Hematopoietic multipotent progenitor cell treated with erythropoietin and hydrocortisone succinate and interleukin-3 and kit ligand, for 17 days (in vitro differentiated cells): ENCODE measurements at regions not wholly inside any gene's neighbourhood (a gene's known extent, or its start where the extent isn't known, plus 50 kb on each side); places are given as distances from the start of the nearest gene placed in this dataset.
A peak's percentile ranks its signal among the peaks of the same experiment; 100 is the strongest.

ENCODE experiments used
- DNase-seq: peaks from one replicate; pipeline ENCODE4 v3.0.0-alpha.2; 2015; ENCODE audit warnings: low spot score

DNA sequence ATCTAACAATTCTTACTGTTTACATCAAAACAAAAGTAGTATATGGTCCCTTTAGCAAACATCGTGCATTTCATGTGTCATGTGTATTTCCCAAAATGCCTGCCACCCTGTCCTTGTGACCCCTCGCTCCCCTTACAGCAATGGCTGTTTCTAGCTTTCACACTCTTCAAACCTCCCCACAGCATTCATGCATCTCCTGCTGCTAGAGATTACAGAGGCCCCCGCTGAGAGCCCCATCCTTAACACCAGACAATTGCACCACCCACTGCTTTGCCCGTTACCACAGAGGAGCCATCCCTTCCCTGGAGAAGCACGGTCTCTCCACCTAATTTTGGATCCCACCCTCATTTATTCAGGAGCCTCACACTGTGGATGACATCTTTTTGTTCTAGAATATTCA lies 149.7 kb upstream of the IRX4 start:
- no peak for DNase-seq

DNA sequence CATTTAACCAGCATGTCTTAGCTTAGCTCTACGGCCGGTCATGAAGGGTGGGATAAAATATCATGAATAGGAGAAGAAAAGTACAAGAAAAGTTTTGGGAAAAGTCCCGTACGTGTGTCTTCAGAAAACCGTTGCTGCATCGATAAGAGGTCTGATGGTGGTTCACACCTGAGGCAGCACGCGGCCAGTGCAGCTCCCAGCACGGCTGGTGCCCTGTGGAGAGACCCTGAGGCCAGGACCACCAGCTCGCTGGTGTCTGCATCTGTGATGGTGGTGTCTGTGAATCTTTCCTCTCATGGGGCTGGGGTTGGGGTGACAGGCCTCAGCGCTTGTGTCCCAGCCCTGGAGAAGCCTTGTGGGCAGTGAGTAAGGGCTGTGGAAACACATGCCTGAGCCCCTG lies 148.9 kb upstream of the IRX4 start:
- no peak for DNase-seq

DNA sequence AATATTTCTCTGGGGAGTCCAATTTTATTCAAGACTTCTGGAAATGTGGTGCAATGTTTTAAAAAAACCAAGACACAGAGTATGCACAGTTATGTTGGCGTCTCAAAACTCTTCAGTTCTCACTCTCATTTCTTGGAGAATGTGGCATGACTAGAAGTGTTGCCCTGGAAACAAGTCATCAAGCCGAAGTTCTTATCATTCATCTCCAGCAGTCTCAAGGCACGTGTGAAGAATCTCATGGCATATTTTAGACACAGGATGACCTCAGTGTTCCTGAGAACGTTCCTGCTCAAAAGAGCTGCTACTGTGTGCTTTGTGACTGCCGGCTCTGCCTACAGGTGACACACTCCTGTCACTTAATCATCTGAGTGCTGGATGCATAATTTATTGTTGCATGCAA lies 147.4 kb upstream of the IRX4 start:
- no peak for DNase-seq

DNA sequence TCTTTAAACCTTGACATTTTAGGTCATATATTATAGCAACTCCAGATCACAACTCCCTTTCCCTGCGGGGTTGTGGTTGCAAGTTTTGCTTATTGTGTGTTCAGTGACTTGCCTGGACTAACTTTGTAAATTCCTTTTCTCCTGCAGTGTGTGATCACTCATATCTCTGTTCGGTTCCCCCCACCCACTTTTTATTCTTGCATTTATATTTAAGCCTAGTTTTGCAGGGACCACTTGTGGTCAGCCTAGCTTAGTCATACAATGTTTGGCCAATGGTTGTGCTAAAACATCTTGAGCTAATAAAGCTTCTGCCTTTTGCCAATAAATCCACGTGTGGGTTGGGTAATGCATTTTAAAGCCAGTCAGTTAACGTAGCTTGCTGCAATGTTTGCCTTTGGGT lies 146.5 kb upstream of the IRX4 start:
- no peak for DNase-seq

DNA sequence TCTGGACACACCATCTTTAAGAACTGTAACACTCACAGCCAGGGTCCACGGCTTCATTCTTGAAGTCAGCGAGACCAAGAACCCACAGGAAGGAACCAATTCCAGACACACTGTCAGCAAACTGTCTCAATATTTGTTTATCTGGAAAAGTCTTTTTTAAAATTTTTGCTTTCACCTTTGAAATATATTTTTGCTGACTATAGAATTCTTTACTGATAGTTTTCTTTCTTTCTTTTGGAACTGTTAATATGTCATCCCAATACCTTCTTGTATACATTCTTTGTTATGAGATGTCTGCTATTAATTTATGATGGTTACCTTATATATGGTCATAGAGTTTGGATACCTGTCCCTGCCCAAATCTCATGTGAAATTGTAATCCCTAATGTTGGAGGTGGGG lies 145.1 kb upstream of the IRX4 start:
- no peak for DNase-seq

DNA sequence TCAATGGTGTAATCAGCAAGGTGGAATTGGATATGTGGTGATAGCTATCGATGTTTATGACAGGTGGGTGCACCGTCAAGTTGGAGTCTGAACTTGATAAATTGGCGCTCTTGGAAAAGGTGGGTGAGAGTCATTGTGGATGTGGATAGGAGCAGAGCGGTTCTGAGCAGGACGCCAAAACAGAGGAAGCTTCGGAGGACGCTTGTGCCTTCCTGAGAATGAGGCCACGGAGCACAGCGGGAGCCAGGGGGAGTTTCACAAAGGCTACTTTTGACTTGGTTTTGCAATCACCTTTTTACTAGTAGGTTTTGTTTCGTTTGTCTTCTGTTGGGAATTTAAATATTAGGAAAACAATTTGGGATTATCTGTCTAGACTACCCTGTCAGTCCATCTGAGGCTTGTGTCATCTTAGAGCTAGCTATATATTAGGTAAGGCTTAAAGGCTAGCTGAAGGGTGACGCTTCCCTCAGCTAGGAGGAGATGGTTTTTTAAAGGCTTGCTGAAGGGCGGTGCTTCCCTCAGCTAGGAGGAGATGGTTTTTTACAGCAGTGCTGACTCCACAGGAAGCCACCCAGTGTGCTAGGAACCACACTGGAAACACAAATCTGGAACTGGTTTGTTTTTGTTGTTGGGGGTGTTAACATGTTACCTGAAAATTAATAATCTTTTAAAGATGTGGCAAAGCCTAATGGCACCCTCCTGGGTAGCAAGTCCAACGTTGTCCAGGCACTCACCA lies 142.4 kb upstream of the IRX4 start:
- DNase-seq = no peak

DNA sequence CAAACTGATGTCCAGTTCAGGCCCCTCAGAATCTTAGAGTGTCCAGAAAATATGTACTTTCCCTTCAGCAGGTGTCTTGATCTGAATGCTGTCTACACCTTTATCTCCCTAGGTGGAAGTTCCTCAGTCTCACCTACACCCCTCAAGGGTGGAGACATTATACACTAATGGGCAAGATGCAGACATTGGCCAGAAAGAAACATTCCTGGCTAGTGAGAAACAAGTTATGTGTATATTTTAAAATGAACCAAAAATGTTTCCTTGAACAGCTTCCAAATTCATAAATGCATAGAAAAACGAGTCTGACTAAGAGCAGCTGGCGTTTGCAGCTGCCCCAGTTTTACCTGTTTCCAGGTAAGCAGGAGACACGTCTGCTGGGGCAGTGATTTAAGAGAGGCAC lies 140.5 kb upstream of the IRX4 start:
- DNase-seq = no peak

DNA sequence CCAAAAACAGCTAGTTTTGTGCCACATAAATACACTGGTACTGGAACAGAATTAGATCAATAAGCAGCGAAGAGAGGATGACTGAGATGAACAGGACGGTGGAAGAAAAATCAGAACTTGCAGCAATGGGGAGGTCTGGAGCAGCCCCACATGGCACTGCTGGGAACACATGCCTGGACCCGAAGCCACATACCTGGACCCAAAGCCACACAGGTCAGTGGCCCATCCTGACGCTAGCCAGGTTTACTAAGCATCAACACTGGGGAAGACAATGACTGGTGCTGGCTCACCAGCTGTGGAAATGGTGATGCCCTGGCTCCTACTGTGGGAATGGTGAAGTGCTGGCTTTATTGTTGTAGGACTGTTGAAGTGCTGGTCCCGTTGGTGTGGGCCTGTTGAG lies 139.7 kb upstream of the IRX4 start:
- no peak for DNase-seq

DNA sequence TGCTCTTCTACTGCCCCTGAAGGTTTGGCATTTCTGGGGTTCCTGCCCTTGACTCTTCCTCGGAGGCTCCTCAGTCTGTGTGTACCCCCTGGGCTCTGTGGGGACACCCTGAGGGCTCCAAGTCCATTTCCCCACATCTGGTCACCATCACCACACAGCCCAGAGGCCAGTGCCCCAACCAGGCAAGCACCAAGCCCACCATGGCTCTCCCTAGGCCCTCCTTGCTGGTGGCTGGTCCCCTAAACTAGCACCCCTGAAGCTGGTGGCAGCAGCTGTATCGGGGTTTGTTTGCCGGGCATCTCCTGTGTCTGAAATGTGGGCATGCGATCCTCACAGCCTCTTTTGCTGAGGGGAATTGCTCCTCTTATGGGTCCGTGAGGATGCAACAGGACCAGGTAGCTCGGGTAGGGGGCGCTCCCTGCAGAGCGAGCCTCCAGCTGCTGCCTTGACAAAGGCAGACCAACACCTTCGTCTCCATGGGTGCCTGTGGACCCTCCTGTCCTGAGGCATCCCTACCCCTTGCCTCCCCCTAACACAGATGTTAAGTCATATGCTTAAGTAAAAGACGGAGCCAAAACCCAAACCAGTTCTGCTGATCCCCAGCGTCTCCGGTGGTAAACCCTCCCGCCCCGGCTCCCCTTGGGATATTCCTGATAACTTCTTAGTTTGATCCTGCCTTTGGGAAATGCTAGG lies 138.9 kb upstream of the IRX4 start:
- DNase-seq = no peak

DNA sequence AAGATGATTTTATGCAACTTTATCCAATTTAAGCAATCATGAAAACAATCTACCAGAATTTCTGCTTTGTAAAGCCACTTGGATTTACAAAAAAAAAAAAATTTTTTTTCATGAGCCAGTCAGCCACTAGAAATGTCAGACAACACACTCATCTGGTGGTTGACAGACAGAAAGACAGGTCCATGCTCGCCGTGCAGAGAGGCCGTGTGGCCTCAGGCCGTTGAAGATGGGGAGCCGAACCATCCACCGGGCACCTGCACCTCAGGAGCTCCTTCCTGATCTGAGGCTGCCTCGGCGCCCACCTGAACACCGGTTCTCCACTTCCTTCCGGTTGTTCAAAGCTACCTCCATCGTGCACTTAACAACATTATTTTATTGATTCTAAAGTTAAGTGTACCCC lies 138.0 kb upstream of the IRX4 start:
- no peak for DNase-seq

DNA sequence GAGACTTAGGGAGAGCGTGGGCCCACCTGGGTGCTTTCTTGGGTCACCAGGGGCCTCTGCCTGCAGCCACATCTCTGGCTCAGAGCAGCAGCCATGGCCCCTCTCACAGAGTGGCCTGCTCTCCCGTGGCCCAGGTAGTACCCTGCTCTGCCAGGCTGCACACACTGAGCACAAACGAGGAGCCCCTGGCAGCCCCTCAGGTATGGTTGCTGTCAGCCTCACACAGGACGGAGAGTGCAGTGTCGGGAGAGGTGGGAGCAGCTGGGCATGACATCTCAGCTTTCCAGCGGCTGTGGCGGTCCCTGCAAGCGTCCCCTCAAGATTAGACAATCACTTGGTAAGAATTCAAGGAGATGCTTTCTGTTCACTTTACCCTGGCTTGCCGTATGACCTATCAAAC lies 137.0 kb upstream of the IRX4 start:
- DNase-seq = no peak

DNA sequence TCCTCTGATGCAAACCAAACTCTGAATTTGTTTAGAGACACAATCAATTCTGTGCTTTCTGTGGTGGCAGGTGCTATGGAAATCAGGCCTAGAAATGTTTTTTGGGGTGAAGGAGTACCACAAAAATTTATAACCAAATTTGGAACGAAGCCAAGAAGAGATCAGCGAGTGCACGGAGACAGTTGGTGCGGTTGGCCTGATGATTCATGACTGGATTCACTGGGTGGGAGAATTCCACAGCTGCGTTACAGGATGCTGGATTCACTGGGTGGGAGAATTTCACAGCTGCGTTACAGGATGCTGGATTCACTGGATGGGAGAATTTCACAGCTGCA lies 135.6 kb upstream of the IRX4 start:
- DNase-seq = no peak

DNA sequence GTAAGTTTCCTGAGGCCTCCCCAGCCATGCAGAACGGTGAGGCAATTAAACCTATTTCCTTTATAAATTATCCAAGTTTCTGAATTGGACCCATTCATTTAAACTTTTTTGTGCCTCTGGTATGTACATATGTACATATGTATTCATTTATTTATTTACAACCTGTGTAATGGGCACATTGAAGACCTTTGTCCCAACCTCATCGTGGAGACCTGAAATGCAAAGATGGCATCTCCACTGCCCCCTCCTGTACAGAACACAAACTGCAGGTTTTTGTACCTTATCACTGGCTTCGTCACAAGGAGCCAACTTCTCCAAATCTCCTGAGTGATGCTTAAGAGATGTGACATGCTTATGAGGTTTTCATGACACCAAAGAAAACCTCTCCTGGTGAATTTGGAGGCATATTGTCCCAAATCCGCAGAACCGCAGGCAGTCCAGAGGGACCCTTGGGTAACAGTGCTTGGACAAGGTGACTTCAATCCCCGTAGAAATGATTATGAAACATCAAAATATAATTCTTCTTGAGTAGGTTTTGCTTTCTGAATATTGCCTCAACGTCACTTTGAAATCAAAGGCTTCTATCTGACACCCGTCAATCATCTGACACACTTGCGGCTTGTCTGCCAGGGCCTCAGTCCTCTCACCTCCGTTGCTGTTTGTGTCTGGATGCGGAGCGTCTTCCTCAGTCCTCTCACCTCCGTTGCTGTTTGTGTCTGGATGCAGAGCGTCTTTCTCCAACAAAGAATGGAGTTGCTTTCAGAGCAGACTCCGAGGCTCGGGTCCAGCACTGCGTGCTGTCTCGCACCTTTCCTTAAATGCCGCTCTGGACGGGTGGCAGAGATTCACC lies 135.0 kb upstream of the IRX4 start:
- peak; percentile 10 for DNase-seq

DNA sequence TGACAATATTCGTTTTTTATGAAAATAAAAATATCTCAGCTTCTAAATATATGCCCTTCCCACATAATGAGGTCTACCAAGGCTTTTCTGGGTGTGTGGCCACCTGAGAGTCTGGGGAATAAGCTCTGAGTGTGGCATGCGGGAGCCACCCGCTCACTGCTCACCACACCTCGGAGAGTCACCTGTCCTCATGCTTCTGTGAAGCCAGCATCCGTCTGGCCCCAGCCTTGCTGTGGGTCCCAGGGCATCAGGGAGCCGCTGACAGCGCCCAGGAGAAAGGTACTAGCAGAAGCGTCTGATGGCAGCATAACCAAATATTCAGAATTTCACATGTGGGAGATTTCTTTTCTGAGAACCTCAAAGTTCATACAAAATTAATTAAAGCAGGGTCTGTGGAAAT lies 133.2 kb upstream of the IRX4 start:
- DNase-seq = no peak

DNA sequence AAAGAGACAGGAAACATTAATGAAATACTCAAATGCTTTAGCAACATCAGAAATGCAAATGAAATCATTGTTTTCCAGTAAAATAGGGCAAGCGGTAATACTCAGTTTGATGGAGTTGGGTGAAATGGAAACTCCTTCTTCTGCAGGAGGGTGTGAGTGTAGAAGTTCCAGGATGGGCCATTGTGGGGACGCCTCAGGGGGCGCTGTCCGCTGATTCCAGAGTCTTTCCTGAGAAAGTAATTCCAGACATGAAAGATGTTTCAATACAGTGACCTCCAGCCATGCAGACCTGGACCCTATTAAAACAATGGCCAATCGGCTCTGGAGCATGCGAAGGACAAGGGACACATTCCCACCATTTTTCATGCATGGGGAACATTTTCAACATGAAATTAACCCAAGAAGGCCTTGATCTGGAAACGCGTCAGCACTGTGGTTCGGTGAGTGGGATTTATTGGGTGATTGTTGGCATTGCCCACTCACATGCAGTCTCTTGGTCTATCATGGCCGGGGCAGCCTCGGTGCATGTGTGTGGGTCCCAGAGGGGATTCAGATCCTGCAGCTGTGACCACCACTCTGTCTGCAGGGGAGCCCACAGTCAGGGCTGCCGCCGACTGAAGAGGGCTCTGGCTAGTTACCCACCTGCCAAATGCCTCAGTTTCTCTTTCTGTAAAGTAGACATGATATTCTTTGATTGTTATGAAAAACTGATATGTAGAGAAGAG lies 132.6 kb upstream of the IRX4 start:
- no peak for DNase-seq

DNA sequence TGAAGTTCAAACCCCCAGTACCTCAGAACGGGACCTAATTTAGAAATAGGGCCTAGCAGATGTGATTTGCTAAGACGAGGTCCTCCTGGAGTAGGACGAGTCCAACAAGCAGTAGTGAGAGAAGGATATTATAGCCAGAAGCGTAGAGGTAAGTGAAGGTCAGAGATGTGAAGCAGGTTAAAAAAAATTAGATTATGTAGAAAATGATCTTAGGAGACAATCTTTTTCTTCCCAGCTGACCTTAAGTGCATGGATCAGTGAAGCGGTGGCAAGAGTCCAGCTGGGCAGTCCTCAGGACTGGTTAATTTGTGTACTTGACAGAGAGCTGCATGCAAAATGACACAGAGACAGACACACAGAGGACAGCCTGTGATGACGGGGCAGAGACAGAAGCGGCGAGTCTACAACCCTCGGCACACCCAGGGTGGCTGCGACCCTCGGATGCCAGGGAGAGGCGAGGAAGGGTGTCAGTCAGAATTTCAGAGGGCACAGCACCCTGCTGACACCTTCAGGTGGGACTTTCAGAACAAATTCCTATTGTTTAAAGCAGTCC lies 131.4 kb upstream of the IRX4 start:
- DNase-seq = no peak

DNA sequence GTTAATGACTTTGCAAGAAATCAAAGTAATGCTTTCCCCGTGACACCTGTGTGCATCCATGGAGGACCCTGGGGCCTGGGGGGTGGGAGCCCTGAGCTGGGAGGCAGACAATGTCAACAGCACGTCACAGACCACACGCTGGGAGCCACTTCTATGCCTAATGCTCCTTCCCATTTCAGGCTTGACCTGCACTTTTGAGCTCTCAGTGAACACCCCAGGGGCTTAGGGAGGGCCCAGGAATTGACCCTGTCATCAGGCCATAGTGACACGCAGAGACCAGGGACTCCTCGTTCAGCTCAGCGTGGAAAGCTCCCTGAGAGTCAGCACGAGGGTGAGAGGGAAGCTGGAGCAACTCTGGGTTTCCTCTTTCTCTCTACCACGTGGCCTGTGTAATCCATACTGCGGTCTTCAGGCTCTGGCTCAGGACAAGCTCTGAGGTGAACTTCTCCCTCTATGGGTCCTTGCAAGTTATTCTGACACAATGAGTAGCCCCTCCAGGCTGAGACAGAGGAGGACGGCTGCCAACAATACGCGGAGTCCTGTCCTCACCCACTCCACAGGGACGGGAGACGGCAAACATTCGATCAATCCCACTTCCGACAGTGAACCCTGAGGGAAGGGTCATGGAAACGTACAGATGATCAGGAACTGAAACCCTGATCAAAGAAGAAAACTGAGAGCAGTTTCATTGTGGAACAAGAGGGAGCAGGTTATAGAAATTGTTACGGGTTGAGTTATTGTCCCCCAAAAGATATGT lies 130.8 kb upstream of the IRX4 start:
- DNase-seq = no peak

DNA sequence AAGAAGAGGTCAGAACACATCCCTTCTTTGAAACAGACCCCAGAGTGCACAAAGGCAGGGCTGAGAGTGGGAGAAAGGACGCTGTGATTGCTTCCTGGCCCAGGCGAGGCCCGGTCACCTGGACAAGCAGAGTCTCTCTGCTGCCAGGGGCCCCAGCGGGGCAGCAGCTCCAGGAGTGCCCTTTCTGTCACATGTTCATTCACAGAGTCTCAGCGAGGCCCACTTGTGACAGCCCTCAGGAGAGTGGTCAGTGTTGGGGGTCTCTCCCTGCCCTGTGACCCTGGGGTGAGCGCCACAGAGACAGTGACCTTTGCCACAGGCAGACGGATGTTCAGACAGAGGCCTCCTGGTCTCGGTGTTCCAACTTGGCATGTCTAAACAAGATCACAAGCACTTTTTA lies 130.2 kb upstream of the IRX4 start:
- no peak for DNase-seq

DNA sequence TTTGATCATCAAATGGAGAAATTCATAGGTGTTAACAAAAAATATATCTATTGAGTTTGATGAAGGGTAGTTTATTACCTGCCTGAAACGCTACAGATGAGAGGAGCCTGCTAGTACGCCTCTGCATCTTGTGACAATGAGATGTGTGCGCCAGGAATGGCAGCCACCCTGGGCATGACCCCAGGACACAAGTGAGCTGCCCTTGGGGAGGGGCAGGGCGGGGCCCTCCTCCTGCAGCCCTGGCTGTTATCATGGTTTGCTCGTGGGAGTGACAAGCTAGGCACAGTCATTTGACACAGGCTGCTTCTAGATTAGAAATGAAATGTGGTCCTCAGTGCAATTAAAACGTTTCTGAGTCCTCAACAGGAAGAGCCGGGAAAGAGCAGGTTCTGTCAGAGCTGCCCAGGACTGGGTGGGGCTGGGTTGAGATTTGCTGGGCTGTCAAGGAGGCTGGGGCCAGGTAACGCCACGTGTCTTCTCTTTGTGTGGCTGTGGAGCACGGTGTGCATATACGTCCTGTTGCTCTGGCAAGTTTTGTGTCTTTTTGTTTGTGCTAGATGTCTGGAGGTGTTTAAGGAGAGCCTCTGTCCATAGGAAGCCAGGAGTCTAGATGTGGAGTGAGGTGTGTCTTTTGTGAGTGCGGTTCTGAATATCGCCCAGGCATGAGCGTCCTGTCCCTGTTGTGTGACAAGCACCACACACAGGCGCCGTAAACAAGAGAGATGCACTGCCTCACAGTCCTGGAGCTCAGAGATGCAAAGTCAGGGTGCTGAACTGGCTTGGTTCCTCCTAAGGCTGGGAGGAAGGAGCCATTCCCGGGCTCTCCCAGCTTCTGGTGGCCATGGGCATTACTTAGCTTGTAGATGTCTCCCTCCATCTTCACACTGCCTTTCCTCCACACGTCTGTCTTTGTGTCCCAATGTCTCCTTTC lies 129.0 kb upstream of the IRX4 start:
- no peak for DNase-seq

DNA sequence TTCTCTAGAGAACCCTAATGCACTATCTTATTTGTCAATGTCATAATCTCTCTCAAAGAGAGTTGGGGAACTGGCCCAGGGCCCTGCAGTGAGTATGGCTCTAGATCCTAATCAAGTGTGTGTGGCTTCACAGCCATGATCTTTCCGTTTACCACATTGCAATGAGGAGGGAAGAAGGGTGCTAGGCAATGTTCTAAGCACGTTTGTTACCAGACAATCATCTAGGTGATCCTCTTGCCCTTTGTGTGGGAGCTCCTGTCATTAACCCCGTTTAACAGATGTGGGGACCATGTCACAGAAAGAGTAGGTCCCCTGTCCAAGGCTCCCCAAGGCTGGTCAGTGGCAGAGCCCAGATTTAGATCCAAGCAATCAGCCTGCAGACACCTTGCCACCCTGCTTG lies 128.2 kb upstream of the IRX4 start:
- no peak for DNase-seq
